ENCODE measurements at regions not wholly inside any gene's neighbourhood (a gene's known extent, or its start where the extent isn't known, plus 50 kb on each side); places are given as distances from the start of the nearest gene placed in this dataset.

DNA sequence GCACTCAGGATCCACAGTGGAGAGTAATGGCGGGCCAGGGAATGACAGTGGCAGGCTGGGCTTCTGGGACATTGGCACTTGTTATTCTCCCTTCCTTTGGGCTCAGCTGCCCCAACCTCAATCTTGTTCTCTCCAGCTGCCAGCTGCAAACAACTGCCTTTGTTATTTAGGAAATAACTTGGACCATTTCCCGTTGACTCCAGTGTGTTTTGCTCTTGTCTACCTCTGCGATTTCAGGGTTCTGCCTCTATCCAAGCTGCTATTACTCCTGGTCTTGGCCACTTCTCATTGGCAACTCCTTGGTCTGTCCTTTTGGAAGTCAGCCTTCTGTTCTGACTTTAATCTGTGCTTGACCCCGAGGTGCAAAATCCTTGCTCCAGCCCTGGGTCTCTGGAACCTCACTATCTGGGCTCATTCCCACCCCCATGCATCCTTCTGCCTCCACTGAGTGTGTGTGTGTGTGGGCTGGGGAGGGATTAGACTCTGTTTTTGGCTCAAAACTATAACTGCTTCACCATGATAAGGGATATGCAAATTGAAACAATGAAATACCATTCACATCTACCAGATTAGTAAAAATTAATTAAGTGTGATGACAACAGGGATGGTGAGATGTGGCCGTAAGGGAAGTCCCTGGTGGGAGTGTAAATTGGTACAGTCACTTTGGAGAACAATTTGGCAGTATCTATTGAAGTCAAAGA is 134.1 kb upstream of the CXCR4 start:
- Histone ChIP-seq H3K9me3 (no peaks in the 10 kb centered on the region), H3K27ac (no peak overlapping the region), H3K27me3 (no peaks in the 10 kb centered on the region), H3K4me1 (peaks cover 0 to 8% of the 10 kb centered on the region in 2 donors), H3K4me3 (no peak overlapping the region), H3K36me3 (no peaks in the 10 kb centered on the region)
- intact Hi-C loops (cut with DNase I; ENCODE audit: low total_unique reads): loop anchor here (10.0 kb wide), 1 partner anchor 133 kb away; no protein-coding TSS in a partner anchor
- in situ Hi-C loops (cut with MboI; ENCODE audit: low sequenced_read_pairs in 4 of 4): no loop called here
- ATAC-seq (peak in 1 of 2 donors; percentile 47), DNase-seq (no peak)
- TF ChIP-seq, protein P1, sequence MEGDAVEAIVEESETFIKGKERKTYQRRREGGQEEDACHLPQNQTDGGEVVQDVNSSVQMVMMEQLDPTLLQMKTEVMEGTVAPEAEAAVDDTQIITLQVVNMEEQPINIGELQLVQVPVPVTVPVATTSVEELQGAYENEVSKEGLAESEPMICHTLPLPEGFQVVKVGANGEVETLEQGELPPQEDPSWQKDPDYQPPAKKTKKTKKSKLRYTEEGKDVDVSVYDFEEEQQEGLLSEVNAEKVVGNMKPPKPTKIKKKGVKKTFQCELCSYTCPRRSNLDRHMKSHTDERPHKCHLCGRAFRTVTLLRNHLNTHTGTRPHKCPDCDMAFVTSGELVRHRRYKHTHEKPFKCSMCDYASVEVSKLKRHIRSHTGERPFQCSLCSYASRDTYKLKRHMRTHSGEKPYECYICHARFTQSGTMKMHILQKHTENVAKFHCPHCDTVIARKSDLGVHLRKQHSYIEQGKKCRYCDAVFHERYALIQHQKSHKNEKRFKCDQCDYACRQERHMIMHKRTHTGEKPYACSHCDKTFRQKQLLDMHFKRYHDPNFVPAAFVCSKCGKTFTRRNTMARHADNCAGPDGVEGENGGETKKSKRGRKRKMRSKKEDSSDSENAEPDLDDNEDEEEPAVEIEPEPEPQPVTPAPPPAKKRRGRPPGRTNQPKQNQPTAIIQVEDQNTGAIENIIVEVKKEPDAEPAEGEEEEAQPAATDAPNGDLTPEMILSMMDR (IDR thresholded peaks at IDR 0.05 in 4 of 5, conservative IDR thresholded peaks at IDR 0.05 in 1 of 5): no peak
- no peak for TF ChIP-seq POLR2A (IDR thresholded peaks at IDR 0.05)

DNA sequence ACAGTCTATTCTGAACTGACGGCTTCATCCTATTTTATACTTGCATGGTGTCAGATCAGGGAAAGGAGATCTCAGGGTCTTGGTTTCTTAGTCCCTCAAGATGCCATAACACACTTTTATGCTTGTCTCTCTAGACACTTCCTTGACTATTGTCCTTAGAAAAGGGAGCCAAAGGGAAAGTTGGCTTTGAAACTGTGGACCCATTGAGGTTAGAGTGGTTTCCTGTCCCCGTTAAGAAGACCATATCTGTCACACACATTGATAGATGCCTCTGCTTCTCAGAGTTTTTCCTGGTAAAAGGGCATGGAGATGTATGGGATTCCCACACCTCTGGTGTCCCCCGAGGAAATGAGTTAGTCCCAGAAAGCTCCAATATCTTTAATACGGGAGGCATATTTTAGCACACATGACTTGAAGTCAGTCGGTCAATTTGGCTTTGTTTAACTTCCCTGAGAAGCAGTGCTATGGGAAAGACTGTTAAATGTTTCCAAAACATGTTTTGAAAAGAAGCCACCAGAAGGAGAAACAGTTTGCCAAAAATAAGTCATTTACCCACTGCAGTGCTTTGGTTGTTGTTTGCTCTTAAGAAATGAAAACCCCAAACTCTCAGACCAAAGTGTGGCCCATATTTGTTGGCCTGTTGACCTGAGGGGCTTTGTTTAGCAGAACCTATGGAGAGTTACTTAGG is 133.4 kb upstream of the CXCR4 start:
- Histone ChIP-seq H3K27ac (no peak overlapping the region), H3K4me1 (peaks cover 0 to 8% of the 10 kb centered on the region in 2 donors), H3K27me3 (no peaks in the 10 kb centered on the region), H3K9me3 (no peaks in the 10 kb centered on the region), H3K36me3 (no peaks in the 10 kb centered on the region), H3K4me3 (no peak overlapping the region)
- in situ Hi-C loops (cut with MboI; ENCODE audit: low sequenced_read_pairs in 4 of 4) (no loop called here), intact Hi-C loops (cut with DNase I; ENCODE audit: low total_unique reads) (loop anchor here (10.0 kb wide), 1 partner anchor 133 kb away; no protein-coding TSS in a partner anchor)
- ATAC-seq (no peak), DNase-seq (no peak)
- TF ChIP-seq, protein P1 (IDR thresholded peaks at IDR 0.05 in 4 of 5, conservative IDR thresholded peaks at IDR 0.05 in 1 of 5): no peak
- no peak for TF ChIP-seq POLR2A (IDR thresholded peaks at IDR 0.05)

DNA sequence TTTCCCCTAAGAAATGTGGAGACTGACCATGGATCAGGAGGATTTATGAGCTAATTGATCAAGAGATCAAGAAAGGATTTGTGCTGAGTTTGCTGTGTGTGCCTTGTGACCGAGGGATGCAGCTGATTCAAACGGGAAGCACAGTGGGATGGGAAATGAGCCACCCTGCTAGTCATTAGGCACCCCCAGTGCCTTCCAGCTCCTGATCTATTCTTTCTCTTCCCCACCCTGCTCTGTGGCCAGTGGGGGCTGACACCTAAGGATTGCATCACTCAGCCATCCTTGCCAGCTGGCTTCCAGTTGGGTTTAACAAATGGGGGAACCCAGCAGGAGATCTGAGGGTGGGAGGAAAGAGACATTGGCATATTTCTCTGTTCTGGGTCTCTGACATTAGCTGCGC is 132.2 kb upstream of the CXCR4 start:
- no peak for DNase-seq
- H3K36me3 ChIP-seq: no peaks in the 10 kb centered on the region
- H3K27ac ChIP-seq: no peak overlapping the region
- no peaks in the 10 kb centered on the region for H3K9me3 ChIP-seq
- no peaks in the 10 kb centered on the region for H3K27me3 ChIP-seq
- H3K4me3 ChIP-seq: no peak overlapping the region
- in situ Hi-C loops (cut with MboI; ENCODE audit: low sequenced_read_pairs in 4 of 4) (no loop called here), intact Hi-C loops (cut with DNase I; ENCODE audit: low total_unique reads) (loop anchor here (10.0 kb wide), 1 partner anchor 135 kb away; no protein-coding TSS in a partner anchor)
- no peak for ATAC-seq
- TF ChIP-seq, protein P1 (IDR thresholded peaks at IDR 0.05 in 4 of 5, conservative IDR thresholded peaks at IDR 0.05 in 1 of 5): no peak
- TF ChIP-seq POLR2A (IDR thresholded peaks at IDR 0.05): no peak
- H3K4me1 ChIP-seq: peaks cover 0 to 8% of the 10 kb centered on the region in 2 donors

DNA sequence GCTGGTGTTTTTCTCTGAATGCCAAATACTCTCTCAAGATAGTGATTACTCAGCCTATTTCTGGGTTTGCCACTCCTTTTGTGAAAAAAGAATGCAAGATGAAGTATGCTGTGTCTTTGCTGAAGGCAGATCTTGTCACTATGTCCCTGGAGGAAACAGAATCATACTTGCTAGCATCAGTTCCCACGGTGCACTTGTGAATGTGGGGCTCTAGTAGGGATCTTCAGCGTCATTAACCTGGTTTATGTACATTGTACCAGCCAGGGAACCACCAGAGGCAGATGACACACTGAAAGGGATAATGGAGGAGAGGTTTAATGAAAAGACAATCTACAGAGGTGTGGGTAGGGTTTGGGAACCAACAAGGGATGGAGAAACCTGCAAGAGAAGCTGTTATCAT is 131.0 kb upstream of the CXCR4 start:
- intact Hi-C loops (cut with DNase I; ENCODE audit: low total_unique reads) (loop anchor here (5.0 kb wide), 1 partner anchor 132 kb away; the partner anchor contains the start of gene CXCR4), in situ Hi-C loops (cut with MboI; ENCODE audit: low sequenced_read_pairs in 4 of 4) (no loop called here)
- Histone ChIP-seq H3K9me3 (no peaks in the 10 kb centered on the region), H3K4me1 (peaks cover 0 to 8% of the 10 kb centered on the region in 2 donors), H3K27me3 (no peaks in the 10 kb centered on the region), H3K4me3 (no peak overlapping the region), H3K36me3 (no peaks in the 10 kb centered on the region), H3K27ac (no peak overlapping the region)
- DNase-seq: no peak
- ATAC-seq: no peak
- TF ChIP-seq, protein P1 (IDR thresholded peaks at IDR 0.05 in 4 of 5, conservative IDR thresholded peaks at IDR 0.05 in 1 of 5): no peak
- TF ChIP-seq POLR2A (IDR thresholded peaks at IDR 0.05): no peak
